ENCODE measurements at regions not wholly inside any gene's neighbourhood (a gene's known extent, or its start where the extent isn't known, plus 50 kb on each side); places are given as distances from the start of the nearest gene placed in this dataset.

- TF ChIP-seq CTCF (IDR thresholded peaks at IDR 0.05) (no peak), POLR2A (IDR thresholded peaks at IDR 0.05) (no peak)
Measured at GRCh38 chr15:70502529-70502928, 260.8 kb downstream of the UACA start.
